UCSD-AML1 (cell line): ENCODE measurements at regions not wholly inside any gene's neighbourhood (a gene's known extent, or its start where the extent isn't known, plus 50 kb on each side); places are given as distances from the start of the nearest gene placed in this dataset.
"Not testable (repeated sequence)": the region's sequence is repeated elsewhere in the genome, so short reads cannot be mapped to it uniquely, and the experiment has no call there.

Source experiments
- DNase-seq: peaks from one replicate; lab custom pipeline; 2025; ENCODE audit not compliant: unreplicated experiment; lab: John Stamatoyannopoulos, UW

GRCh38 chr6:86738078-86738477, 199.2 kb upstream of the HTR1E start:
- DNase-seq = no peak

GRCh38 chr6:86731631-86732030, 205.7 kb upstream of the HTR1E start:
- DNase-seq = not testable (repeated sequence)

GRCh38 chr6:86730772-86731171, 206.6 kb upstream of the HTR1E start:
- DNase-seq = not testable (repeated sequence)

- no peak for DNase-seq
These were observed 207.1 kb upstream of the HTR1E start for GRCh38 chr6:86730216-86730615.

GRCh38 chr6:86728976-86729375, 208.4 kb upstream of the HTR1E start:
- DNase-seq = no peak

GRCh38 chr6:86724695-86725094, 212.6 kb upstream of the HTR1E start:
- no peak for DNase-seq

GRCh38 chr6:86723729-86724128, 213.6 kb upstream of the HTR1E start:
- DNase-seq = no peak

- DNase-seq = no peak
These were observed 214.2 kb upstream of the HTR1E start for GRCh38 chr6:86723151-86723550.

- no peak for DNase-seq
These were observed 215.2 kb upstream of the HTR1E start for GRCh38 chr6:86722131-86722530.

GRCh38 chr6:86715676-86716075, 221.7 kb upstream of the HTR1E start:
- DNase-seq = no peak

GRCh38 chr6:86712039-86712438, 225.3 kb upstream of the HTR1E start:
- DNase-seq = no peak

GRCh38 chr6:86707545-86708120, 229.7 kb upstream of the HTR1E start:
- no peak for DNase-seq

GRCh38 chr6:86706449-86706848, 230.9 kb upstream of the HTR1E start:
- no peak for DNase-seq

- DNase-seq = not testable (repeated sequence)
These were observed 236.1 kb upstream of the HTR1E start for GRCh38 chr6:86701228-86701627.

GRCh38 chr6:86686496-86686895, 250.8 kb upstream of the HTR1E start:
- DNase-seq = no peak

GRCh38 chr6:86685230-86685797, 252.0 kb upstream of the HTR1E start:
- DNase-seq = no peak

- DNase-seq = no peak
These were observed 254.0 kb upstream of the HTR1E start for GRCh38 chr6:86683132-86683908.

GRCh38 chr6:86682297-86682696, 255.0 kb upstream of the HTR1E start:
- DNase-seq = no peak

GRCh38 chr6:86681140-86681539, 256.2 kb upstream of the HTR1E start:
- DNase-seq = not testable (repeated sequence)

GRCh38 chr6:86672125-86672524, 265.2 kb upstream of the HTR1E start:
- DNase-seq = not testable (repeated sequence)

GRCh38 chr6:86657192-86657591, 280.1 kb upstream of the HTR1E start:
- no peak for DNase-seq

- no peak for DNase-seq
These were observed 308.2 kb upstream of the HTR1E start for GRCh38 chr6:86629123-86629522.
